ENCODE measurements at regions not wholly inside any gene's neighbourhood (a gene's known extent, or its start where the extent isn't known, plus 50 kb on each side); places are given as distances from the start of the nearest gene placed in this dataset.

- DNase-seq (ENCODE audit: low read depth, low spot score), result no peak
Observed at GRCh38 chr9:13759551-13759950, 480.1 kb upstream of the MPDZ start.

GRCh38 chr9:13758936-13759335, 479.4 kb upstream of the MPDZ start:
- DNase-seq (ENCODE audit: low read depth, low spot score), result no peak

- DNase-seq (ENCODE audit: low read depth, low spot score), result no peak
Observed at GRCh38 chr9:13756943-13757342, 477.5 kb upstream of the MPDZ start.

- no peak for DNase-seq (ENCODE audit: low read depth, low spot score)
Observed at GRCh38 chr9:13755551-13755950, 476.1 kb upstream of the MPDZ start.

GRCh38 chr9:13750639-13751038, 471.1 kb upstream of the MPDZ start:
- DNase-seq (ENCODE audit: low read depth, low spot score), result no peak

GRCh38 chr9:13750061-13750460, 470.6 kb upstream of the MPDZ start:
- no peak for DNase-seq (ENCODE audit: low read depth, low spot score)

GRCh38 chr9:13746876-13747275, 467.4 kb upstream of the MPDZ start:
- no peak for DNase-seq (ENCODE audit: low read depth, low spot score)

GRCh38 chr9:13744261-13744901, 464.9 kb upstream of the MPDZ start:
- DNase-seq (ENCODE audit: low read depth, low spot score), result no peak

- no peak for DNase-seq (ENCODE audit: low read depth, low spot score)
Observed at GRCh38 chr9:13737885-13738284, 458.4 kb upstream of the MPDZ start.

GRCh38 chr9:13735181-13735580, 455.7 kb upstream of the MPDZ start:
- no peak for DNase-seq (ENCODE audit: low read depth, low spot score)

- no peak for DNase-seq (ENCODE audit: low read depth, low spot score)
Observed at GRCh38 chr9:13734601-13735000, 455.1 kb upstream of the MPDZ start.

GRCh38 chr9:13732290-13732689, 452.8 kb upstream of the MPDZ start:
- DNase-seq (ENCODE audit: low read depth, low spot score), result no peak

GRCh38 chr9:13731637-13732036, 452.1 kb upstream of the MPDZ start:
- DNase-seq (ENCODE audit: low read depth, low spot score), result no peak

- no peak for DNase-seq (ENCODE audit: low read depth, low spot score)
Observed at GRCh38 chr9:13729955-13730354, 450.5 kb upstream of the MPDZ start.

GRCh38 chr9:13728917-13729811, 449.7 kb upstream of the MPDZ start:
- DNase-seq (ENCODE audit: low read depth, low spot score), result no peak

- DNase-seq (ENCODE audit: low read depth, low spot score), result no peak
Observed at GRCh38 chr9:13728131-13728530, 448.6 kb upstream of the MPDZ start.

- no peak for DNase-seq (ENCODE audit: low read depth, low spot score)
Observed at GRCh38 chr9:13726746-13727145, 447.3 kb upstream of the MPDZ start.

GRCh38 chr9:13725516-13725915, 446.0 kb upstream of the MPDZ start:
- DNase-seq (ENCODE audit: low read depth, low spot score), result no peak

GRCh38 chr9:13721481-13722235, 442.2 kb upstream of the MPDZ start:
- DNase-seq (ENCODE audit: low read depth, low spot score), result no peak

GRCh38 chr9:13719981-13720676, 440.6 kb upstream of the MPDZ start:
- DNase-seq (ENCODE audit: low read depth, low spot score), result no peak

- DNase-seq (ENCODE audit: low read depth, low spot score), result no peak
Observed at GRCh38 chr9:13719446-13719845, 440.0 kb upstream of the MPDZ start.

- DNase-seq (ENCODE audit: low read depth, low spot score), result no peak
Observed at GRCh38 chr9:13718539-13718938, 439.0 kb upstream of the MPDZ start.
